Upper lobe of left lung (tissue), 6 donors: ENCODE measurements at regions not wholly inside any gene's neighbourhood (a gene's known extent, or its start where the extent isn't known, plus 50 kb on each side); places are given as distances from the start of the nearest gene placed in this dataset.

Source experiments
- ATAC-seq, 2 donors: fragments of 200-7000 bp; cut with Tn5 transposase; one replicate each; pipeline ENCODE4 v1.9.1; 2022; ENCODE audit warnings: mild to moderate bottlenecking in 2 of 2, moderate library complexity in 2 of 2; ENCODE audit not compliant: low FRiP score in 2 of 2
- DNase-seq, 2 donors: peaks; one replicate each; pipeline ENCODE4 v3.0.0-alpha.2; 2019 to 2020
- H3K27ac ChIP-seq, 4 donors: fragments of 200-600 bp; sonication (generic); one replicate each; pipeline ENCODE4 v1.5.1; 2016 to 2019
- H3K27me3 ChIP-seq, 4 donors: fragments of 200-600 bp; sonication (generic); one replicate each; pipeline ENCODE4 v1.5.1; 2017 to 2019
- H3K36me3 ChIP-seq, 4 donors: fragments of 200-600 bp; sonication (generic); one replicate each; pipeline ENCODE4 v1.5.1; 2016 to 2019
- H3K4me1 ChIP-seq, 4 donors: fragments of 200-600 bp; sonication (generic); one replicate each; pipeline ENCODE4 v1.5.1; 2018 to 2019
- H3K4me3 ChIP-seq, 4 donors: fragments of 200-600 bp; sonication (generic); one replicate each; pipeline ENCODE4 v1.5.1; 2017 to 2019; ENCODE audit warnings: mild to moderate bottlenecking in 2 of 4, moderate library complexity in 1 of 4
- H3K9me3 ChIP-seq, 4 donors: fragments of 200-600 bp; sonication (generic); one replicate each; pipeline ENCODE4 v1.5.1; 2018 to 2019
- CTCF ChIP-seq, 6 experiments: fragments of 450-650 bp in 4 of 6; fragments of 200-600 bp in 2 of 6; sonication (generic) in 2 of 6; IDR thresholded peaks; one replicate each; pipeline ENCODE4 v1.5.1; 2016 to 2019; ENCODE audit warnings: antibody characterized with exemption in 6 of 6
- EP300 ChIP-seq, 4 donors: sonication (generic); formaldehyde crosslinking; IDR thresholded peaks; one replicate each; pipeline ENCODE4 v1.5.1; 2017; ENCODE audit warnings: antibody characterized with exemption in 4 of 4, control low read depth in 2 of 4
- POLR2A ChIP-seq, 4 donors: fragments of 450-650 bp; IDR thresholded peaks; one replicate each; pipeline ENCODE4 v1.5.1; 2016 to 2017; ENCODE audit warnings: antibody characterized with exemption in 4 of 4, mild to moderate bottlenecking in 2 of 4
- POLR2AphosphoS5 ChIP-seq, 2 donors: sonication (generic); formaldehyde crosslinking; IDR thresholded peaks; one replicate each; pipeline ENCODE4 v1.5.1; 2017; ENCODE audit warnings: antibody characterized with exemption in 2 of 2
- WGBS, 2 donors: methylation state at CpG; one replicate each; pipeline ENCODE4 v1.1.5; 2017 to 2018; 5-methylcytosine and 5-hydroxymethylcytosine counted together
- donor health status: DM: no; HTN: no; CAD: no; lungs with moderate emphysema.
- donor health status: DM: no; HTN: yes; CAD: no; lungs with severe emphysema.

GRCh38 chr2:20147351-20147750 lies 77.6 kb downstream of the SDC1 start:
- ATAC-seq, result no peak
- H3K9me3 ChIP-seq, result no peaks in the 10 kb centered on the region
- H3K36me3 ChIP-seq, result no peaks in the 10 kb centered on the region
- H3K27ac ChIP-seq, result no peak overlapping the region
- peaks cover 0 to 26% (median 11%) of the 10 kb centered on the region in 4 donors for H3K4me1 ChIP-seq
- no peak for DNase-seq
- H3K27me3 ChIP-seq, result no peaks in the 10 kb centered on the region
- TF ChIP-seq CTCF (IDR thresholded peaks at IDR 0.05) (no peak), POLR2A (IDR thresholded peaks at IDR 0.05) (no peak), POLR2AphosphoS5 (IDR thresholded peaks at IDR 0.05) (no peak), EP300 (IDR thresholded peaks at IDR 0.05) (no peak)
- H3K4me3 ChIP-seq, result no peak overlapping the region
- WGBS, 2 donors, result 86 to 95% methylated on average over 3 of the region's 3 CpGs

DNA sequence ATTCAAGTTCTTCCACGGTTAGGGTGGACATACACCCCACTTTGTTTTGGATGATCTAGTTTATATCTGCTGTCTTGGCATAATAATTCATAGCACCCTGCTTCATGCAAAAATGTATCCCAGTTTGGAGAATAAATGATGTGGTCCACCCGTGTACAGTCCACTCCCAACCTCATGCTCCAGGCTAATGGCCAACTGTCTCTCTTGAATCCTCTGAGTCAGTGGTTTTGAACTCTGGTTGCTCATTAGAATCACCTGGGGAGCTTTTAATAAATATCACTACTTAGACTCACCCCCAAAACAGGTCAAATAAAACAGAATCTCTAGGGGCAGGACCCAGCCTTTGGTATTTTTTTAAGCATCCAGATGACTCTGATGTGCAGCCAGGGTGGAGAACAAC lies 78.5 kb downstream of the SDC1 start:
- no peak for DNase-seq
- WGBS, 2 donors, result 71 to 94% methylated on average over 2 of the region's 2 CpGs
- TF ChIP-seq EP300 (IDR thresholded peaks at IDR 0.05) (no peak), POLR2AphosphoS5 (IDR thresholded peaks at IDR 0.05) (no peak), POLR2A (IDR thresholded peaks at IDR 0.05) (no peak), CTCF (IDR thresholded peaks at IDR 0.05) (no peak)
- Histone ChIP-seq H3K36me3 (no peaks in the 10 kb centered on the region), H3K4me1 (peaks cover 0 to 26% (median 11%) of the 10 kb centered on the region in 4 donors), H3K4me3 (no peak overlapping the region), H3K27me3 (no peaks in the 10 kb centered on the region), H3K9me3 (no peaks in the 10 kb centered on the region), H3K27ac (no peak overlapping the region)
- no peak for ATAC-seq

DNA sequence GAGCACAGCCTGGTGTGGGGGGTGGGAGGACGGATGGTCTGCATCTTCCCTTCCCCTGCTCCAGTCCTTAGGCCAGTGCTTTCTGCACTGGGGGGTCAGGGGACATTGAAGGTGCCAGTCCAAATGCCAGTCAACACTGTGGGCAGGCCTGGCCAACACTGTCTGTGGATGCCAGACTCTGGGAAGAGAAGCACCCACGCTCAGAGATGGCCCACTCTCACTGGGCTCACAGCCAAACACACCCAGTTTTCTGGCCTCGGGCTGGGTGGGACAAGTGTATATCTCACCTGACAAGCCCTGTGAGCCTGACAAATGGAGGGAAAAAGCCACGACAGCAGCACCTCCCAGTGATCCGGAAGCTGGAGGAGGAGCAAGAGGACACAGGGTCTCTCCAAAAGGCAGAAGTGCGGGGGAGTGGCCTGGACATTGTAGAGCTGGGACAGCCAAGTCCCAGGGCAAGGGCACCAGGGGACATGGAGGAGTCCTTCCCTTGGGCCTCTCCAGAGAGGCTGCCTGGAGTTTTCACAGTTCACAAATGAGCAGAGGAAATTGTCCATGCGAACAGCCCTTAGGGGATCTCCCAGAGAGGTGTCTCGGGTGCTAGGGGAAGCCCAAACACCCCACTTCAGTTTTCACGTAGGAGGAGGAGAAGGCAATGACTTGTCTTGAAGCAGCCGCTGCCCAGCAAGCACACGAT lies 79.3 kb downstream of the SDC1 start:
- no peak for TF ChIP-seq CTCF (IDR thresholded peaks at IDR 0.05)
- no peak for TF ChIP-seq POLR2A (IDR thresholded peaks at IDR 0.05)
- no peak for TF ChIP-seq POLR2AphosphoS5 (IDR thresholded peaks at IDR 0.05)
- no peak for TF ChIP-seq EP300 (IDR thresholded peaks at IDR 0.05)
- no peaks in the 10 kb centered on the region for H3K9me3 ChIP-seq
- H3K27me3 ChIP-seq, result no peaks in the 10 kb centered on the region
- no peak for ATAC-seq
- H3K36me3 ChIP-seq, result no peaks in the 10 kb centered on the region
- peak in 1 of 2 donors; percentile 67 for DNase-seq
- peaks cover 0 to 23% (median 9%) of the 10 kb centered on the region in 4 donors for H3K4me1 ChIP-seq
- H3K4me3 ChIP-seq, result no peak overlapping the region
- H3K27ac ChIP-seq, result peak overlapping the region in 1 of 4 donors; percentile 20
- 50 to 65% methylated on average over 7 to 11 of the region's 11 CpGs for WGBS, 2 donors

- H3K9me3 ChIP-seq, result no peaks in the 10 kb centered on the region
- WGBS, 2 donors, result 74 to 90% methylated on average over 6 of the region's 6 CpGs
- no peaks in the 10 kb centered on the region for H3K27me3 ChIP-seq
- no peak overlapping the region for H3K27ac ChIP-seq
- no peaks in the 10 kb centered on the region for H3K36me3 ChIP-seq
- H3K4me3 ChIP-seq, result no peak overlapping the region
- H3K4me1 ChIP-seq, result peaks cover 0 to 17% (median 7%) of the 10 kb centered on the region in 4 donors
- no peak for DNase-seq
- TF ChIP-seq CTCF (IDR thresholded peaks at IDR 0.05) (no peak), POLR2AphosphoS5 (IDR thresholded peaks at IDR 0.05) (no peak), POLR2A (IDR thresholded peaks at IDR 0.05) (no peak)
- ATAC-seq, result no peak
Observed at GRCh38 chr2:20144861-20145260, 80.1 kb downstream of the SDC1 start.

- WGBS, 2 donors, result 92 to 100% methylated on average over 1 of the region's 1 CpG
- no peaks in the 10 kb centered on the region for H3K27me3 ChIP-seq
- no peak overlapping the region for H3K27ac ChIP-seq
- H3K36me3 ChIP-seq, result no peaks in the 10 kb centered on the region
- no peaks in the 10 kb centered on the region for H3K9me3 ChIP-seq
- H3K4me1 ChIP-seq, result peaks cover 0 to 11% (median 3%) of the 10 kb centered on the region in 4 donors
- TF ChIP-seq POLR2AphosphoS5 (IDR thresholded peaks at IDR 0.05), result no peak
- TF ChIP-seq CTCF (IDR thresholded peaks at IDR 0.05), result no peak
- no peak for TF ChIP-seq POLR2A (IDR thresholded peaks at IDR 0.05)
- no peak for TF ChIP-seq EP300 (IDR thresholded peaks at IDR 0.05)
- ATAC-seq (no peak), DNase-seq (no peak)
- H3K4me3 ChIP-seq, result no peak overlapping the region
Observed at GRCh38 chr2:20144196-20144595, 80.7 kb downstream of the SDC1 start.
